GM10248 (cell line): ENCODE measurements at regions not wholly inside any gene's neighbourhood (a gene's known extent, or its start where the extent isn't known, plus 50 kb on each side); places are given as distances from the start of the nearest gene placed in this dataset.

Experiments used
- CTCF ChIA-PET: fragments of 300-600 bp; sonication (Branson Sonifier 250); formaldehyde crosslinking; extraction: SDS; loops from one replicate; lab custom pipeline; 2021; ENCODE audit warnings: antibody characterized with exemption; lab: Yijun Ruan, JAX
- POLR2A ChIA-PET: fragments of 350-650 bp; sonication (Branson Sonifier 250); formaldehyde crosslinking; extraction: SDS; loops from one replicate; lab custom pipeline; 2020; ENCODE audit warnings: antibody characterized with exemption; lab: Yijun Ruan, JAX
- DNase-seq: peaks from one replicate; pipeline ENCODE4 v3.0.0; 2012; ENCODE audit errors: extremely low spot score
- TF ChIP-seq, protein P1 (sequence below): IDR thresholded peaks from 2 replicates; pipeline ENCODE4 v1.5.1; 2012; ENCODE audit warnings: mild to moderate bottlenecking, low read depth; ENCODE audit errors: extremely low read depth, missing control alignments, control extremely low read depth

DNA sequence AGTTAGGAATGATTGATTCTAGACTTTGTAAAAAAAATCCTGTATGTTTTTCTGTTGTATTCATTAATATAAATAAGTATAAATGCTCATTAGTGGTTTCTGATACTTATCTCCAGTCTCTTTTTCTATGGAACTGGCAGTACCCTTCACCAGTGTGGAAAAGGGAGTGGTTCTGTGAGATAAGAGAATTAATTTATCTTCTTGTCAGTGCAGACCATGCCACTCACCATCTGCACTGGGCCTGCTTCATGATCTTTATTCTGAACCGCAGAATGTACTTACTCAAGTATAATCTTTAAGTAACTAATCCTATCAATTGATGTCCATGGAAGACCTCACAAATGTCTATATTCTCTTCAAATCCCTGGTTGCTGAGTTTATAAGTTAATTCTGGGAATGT, 836.1 kb upstream of the CDH8 start:
- ChIA-PET CTCF (no interaction called here), POLR2A (no interaction called here)
- DNase-seq, result no peak
- TF ChIP-seq, protein P1, sequence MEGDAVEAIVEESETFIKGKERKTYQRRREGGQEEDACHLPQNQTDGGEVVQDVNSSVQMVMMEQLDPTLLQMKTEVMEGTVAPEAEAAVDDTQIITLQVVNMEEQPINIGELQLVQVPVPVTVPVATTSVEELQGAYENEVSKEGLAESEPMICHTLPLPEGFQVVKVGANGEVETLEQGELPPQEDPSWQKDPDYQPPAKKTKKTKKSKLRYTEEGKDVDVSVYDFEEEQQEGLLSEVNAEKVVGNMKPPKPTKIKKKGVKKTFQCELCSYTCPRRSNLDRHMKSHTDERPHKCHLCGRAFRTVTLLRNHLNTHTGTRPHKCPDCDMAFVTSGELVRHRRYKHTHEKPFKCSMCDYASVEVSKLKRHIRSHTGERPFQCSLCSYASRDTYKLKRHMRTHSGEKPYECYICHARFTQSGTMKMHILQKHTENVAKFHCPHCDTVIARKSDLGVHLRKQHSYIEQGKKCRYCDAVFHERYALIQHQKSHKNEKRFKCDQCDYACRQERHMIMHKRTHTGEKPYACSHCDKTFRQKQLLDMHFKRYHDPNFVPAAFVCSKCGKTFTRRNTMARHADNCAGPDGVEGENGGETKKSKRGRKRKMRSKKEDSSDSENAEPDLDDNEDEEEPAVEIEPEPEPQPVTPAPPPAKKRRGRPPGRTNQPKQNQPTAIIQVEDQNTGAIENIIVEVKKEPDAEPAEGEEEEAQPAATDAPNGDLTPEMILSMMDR, result no peak

DNA sequence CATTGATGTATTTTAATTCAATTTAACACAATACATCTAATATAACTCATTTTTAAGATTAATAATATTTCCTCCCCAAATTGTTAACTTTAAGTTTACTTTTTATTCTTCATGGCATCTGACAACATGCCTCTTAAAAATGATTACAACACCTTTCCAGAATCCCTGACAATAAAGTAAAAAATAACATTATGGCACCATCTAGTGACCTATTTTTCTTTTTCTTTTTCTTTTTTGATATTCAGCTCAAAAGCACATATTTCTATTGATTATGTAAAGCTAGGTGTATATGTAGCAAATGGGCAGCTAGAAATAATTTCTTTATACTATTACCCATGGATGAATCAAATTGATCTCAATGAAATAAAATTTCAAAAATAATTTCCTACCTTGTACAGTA, 834.3 kb upstream of the CDH8 start:
- TF ChIP-seq, protein P1, result no peak
- CTCF ChIA-PET, result interaction anchor here (1.3 kb wide), 1 partner anchor 18 kb away, joined by 3 read pairs; no protein-coding TSS in a partner anchor
- POLR2A ChIA-PET, result no interaction called here
- DNase-seq, result no peak

DNA sequence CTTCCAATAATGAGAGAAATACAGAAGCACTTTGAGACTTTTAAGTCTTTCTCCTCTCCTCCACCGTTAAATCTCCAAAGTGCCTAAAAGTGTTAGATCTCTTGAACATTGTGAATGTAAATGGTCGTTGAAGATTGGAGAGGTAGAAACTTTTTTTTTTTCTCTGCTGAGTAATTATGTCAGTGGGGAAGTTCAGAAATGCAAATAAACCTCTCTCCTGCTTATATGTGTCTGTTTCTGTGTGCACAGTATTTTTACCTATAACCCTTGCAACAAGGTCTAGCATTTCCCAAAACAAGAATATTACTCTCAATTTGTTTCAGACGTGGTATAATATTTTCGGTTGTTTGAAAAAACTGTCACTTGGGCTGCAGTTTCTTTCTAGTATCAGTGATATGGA, 833.6 kb upstream of the CDH8 start:
- TF ChIP-seq, protein P1, result no peak
- CTCF ChIA-PET, result no interaction called here
- POLR2A ChIA-PET, result no interaction called here
- DNase-seq, result no peak

DNA sequence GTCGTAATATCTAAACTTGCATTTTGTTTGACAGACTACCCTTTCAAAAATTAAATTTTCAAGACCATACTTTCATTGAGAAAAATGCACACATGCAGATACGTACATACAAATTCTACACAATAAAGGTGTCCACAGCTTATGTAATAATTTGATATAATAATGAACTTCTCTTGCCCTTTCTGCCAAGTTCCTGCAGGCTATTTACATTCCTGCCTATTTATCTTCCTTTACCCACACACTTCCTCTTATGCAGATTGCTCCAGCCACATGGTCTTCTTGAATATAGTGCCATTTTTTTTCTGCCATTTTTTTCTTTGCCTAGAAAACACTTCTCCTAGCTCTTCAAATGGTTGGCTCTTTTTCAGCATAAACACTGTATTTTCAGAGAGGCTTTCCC, 826.9 kb upstream of the CDH8 start:
- TF ChIP-seq, protein P1, result no peak
- POLR2A ChIA-PET, result no interaction called here
- no peak for DNase-seq
- CTCF ChIA-PET, result interaction anchor here (0.8 kb wide), 1 partner anchor 12 kb away, joined by 3 read pairs; no protein-coding TSS in a partner anchor

DNA sequence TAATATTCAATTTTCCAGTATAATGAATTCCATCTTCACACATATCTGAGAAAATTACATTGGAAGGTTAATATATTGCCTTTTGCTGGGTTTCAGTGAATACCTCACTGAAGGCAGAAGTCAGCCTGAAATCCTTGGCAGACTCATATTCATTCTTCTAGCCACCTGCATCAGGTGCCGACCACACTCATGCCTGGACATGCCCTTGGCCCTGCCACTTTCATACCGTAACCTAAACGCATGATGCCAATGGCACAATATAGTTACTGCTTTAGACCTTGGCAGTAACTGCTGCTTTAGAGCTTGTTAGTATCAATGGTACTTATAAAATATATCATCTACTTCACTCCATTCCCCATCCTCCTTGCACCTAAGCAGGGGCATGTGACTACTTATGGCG, 817.6 kb upstream of the CDH8 start:
- TF ChIP-seq, protein P1, result no peak
- POLR2A ChIA-PET, result no interaction called here
- CTCF ChIA-PET, result interaction anchor here (1.3 kb wide), 1 partner anchor 35 kb away, joined by 3 read pairs; no protein-coding TSS in a partner anchor
- DNase-seq, result no peak

DNA sequence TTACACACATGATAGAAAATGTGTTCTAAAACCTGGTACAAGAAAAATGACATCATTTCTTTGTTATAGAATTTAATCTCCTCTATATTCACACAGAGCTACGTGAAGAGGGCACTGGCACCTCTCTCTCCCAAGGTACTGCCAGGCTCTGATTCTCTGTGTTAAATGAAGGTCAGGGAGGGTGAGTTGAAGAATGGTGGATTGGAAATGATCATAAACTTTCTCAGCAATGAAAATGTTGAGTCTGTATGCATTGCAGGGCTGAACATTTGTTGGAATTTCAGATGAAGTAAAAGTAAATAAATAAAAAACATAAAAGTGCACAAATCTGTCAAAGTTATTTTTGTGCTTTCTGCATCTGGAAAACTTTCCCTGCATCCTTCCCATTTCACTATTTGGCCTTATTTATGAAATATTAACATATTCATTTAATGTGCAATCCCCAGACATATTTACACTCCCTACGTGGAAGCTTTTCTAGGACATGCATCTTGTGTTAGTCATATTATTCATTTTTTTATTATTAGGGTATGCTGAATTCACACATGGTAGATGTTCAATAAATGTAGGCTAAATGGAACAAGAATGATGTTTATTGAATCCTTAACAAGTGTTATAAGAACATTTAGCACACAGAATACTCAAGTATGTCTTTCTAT, 810.3 kb upstream of the CDH8 start:
- CTCF ChIA-PET, result no interaction called here
- DNase-seq, result no peak

More for the DNA sequence above, 810.3 kb upstream of the CDH8 start:
- POLR2A ChIA-PET, result no interaction called here
- TF ChIP-seq, protein P1, result no peak
